ENCODE measurements at regions not wholly inside any gene's neighbourhood (a gene's known extent, or its start where the extent isn't known, plus 50 kb on each side); places are given as distances from the start of the nearest gene placed in this dataset.

- DNase-seq (ENCODE audit: low spot score): no peak
Measured at GRCh38 chr2:205937211-205937610, 148.8 kb downstream of the INO80D start.

- no peak for DNase-seq (ENCODE audit: low spot score)
Measured at GRCh38 chr2:205936446-205936845, 149.5 kb downstream of the INO80D start.

DNA sequence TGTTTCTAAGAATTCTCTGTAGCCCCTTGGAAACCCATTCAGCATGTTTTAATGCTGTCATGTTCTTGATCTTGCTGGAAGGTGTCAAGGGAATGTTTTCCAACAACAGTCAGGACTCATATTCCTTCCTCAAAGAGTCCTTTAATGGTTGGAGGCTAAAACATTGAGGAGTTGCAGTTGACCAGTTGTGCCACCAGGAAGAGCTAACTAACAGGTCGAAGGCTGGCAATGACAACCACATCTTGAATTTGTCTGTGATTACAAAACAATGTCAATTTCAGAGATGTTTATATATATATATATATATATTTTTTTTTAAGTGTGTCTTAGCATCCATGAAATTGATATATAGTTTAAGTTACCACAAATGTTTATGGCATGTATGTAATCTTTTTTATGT is 151.5 kb downstream of the INO80D start:
- DNase-seq (ENCODE audit: low spot score): no peak

DNA sequence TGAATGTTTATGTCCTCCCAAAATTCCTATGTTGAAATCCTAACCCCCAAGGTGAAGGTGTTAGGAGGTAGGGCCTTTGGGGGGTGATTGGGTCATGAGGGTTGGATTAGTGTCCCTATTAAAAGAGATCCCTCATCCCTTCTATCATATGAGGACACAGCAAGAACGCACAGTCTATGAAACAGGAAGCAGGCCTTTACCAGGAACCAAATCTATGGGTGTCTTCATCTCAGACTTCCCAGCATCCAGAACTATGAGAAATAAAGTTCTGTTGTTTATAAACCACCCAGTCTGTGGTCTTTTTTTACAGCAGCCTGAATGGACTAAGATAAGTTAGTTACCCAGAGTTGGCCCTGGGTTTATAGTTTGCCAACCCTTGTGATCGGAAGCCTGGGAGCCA is 153.1 kb downstream of the INO80D start:
- no peak for DNase-seq (ENCODE audit: low spot score)

- no peak for DNase-seq (ENCODE audit: low spot score)
Measured at GRCh38 chr2:205931388-205931787, 154.6 kb downstream of the INO80D start.

DNA sequence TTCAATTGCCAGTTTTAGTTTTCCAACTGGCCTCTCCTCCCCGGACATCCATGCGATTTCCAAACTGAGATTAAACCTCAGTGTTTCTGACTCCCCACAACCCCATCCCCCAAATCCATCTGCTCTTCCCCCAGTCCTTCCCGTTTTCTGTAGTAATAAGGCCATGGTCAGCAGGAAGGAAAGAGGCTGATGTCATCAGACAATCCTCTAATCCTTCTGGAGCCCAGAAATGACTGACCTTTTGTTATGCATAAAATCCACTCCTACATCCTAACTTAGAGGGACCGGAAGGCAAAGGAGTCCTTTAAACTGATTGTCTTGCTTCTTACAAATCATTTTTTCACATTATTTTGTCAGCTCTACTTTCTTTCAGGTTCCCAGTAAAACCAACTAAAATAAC is 155.8 kb downstream of the INO80D start:
- no peak for DNase-seq (ENCODE audit: low spot score)

GRCh38 chr2:205929246-205929942 is 156.6 kb downstream of the INO80D start:
- DNase-seq (ENCODE audit: low spot score): peak; percentile 54

DNA sequence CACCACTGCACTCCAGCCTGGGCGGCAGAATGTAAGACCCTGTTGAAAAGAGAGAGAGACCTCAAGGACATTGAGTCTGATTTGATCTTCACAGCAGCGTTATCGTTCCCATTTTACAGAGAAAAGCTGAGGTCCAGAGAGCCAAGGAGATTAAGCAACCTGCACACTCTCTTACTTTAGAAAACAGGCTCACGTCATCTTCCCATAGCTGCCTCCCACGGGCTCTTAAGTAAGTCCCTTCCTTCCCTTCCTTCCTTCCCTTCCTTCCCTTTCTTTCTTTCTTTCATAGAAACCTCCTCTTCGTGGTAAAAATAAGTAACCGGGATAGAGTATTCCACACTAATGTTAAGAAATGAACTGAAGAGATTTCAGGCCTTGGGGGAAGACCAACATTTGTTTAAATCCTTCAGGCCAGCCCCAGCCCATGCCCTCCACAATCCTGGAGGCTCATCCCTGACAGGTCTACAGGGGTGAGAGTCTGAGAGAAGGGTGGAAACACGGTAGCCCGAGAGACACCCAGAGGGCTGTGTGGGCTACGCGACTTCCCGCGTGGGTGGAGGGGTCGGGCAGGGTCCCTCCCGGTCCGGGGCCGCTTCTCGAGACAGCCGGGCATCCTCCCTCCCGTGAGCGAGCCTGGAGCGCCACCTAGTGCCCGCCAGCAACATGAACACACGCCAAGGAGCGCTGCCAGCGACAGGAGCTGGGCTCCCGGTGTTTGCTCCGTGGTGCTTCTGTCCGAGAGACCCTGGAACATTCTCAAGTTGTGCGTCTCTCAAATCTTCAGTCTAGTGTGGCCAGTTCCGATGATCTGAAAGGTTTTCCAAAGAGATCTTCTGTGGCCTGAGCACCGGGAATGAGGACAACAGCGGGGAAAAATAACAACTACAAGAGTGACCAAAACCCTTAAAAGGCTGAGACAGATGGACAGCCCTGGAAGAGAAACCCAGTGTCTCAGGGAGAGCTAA is 160.3 kb downstream of the INO80D start:
- peak; percentile 67 for DNase-seq (ENCODE audit: low spot score)

DNA sequence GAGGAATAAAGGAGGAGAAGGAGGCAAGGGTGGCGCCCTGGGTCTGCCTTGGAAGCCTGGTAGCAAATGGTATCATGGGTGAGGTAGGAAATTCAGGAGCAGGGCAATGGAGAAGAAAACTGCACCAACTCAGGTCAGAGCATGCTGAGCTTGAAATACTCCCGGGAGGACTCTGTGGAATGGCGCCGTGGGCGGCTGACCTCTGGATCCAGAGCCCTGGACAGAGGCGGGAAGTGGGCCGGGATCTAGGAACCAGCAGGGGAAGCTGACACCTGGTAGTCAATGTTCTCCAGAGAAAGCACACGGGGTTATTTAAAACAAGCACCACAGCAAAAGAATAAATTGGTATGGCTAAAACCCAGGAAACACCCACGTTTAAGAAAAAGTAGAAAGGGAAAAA is 161.3 kb downstream of the INO80D start:
- DNase-seq (ENCODE audit: low spot score): no peak

- no peak for DNase-seq (ENCODE audit: low spot score)
Measured at GRCh38 chr2:205915130-205915524, 170.8 kb downstream of the INO80D start.

DNA sequence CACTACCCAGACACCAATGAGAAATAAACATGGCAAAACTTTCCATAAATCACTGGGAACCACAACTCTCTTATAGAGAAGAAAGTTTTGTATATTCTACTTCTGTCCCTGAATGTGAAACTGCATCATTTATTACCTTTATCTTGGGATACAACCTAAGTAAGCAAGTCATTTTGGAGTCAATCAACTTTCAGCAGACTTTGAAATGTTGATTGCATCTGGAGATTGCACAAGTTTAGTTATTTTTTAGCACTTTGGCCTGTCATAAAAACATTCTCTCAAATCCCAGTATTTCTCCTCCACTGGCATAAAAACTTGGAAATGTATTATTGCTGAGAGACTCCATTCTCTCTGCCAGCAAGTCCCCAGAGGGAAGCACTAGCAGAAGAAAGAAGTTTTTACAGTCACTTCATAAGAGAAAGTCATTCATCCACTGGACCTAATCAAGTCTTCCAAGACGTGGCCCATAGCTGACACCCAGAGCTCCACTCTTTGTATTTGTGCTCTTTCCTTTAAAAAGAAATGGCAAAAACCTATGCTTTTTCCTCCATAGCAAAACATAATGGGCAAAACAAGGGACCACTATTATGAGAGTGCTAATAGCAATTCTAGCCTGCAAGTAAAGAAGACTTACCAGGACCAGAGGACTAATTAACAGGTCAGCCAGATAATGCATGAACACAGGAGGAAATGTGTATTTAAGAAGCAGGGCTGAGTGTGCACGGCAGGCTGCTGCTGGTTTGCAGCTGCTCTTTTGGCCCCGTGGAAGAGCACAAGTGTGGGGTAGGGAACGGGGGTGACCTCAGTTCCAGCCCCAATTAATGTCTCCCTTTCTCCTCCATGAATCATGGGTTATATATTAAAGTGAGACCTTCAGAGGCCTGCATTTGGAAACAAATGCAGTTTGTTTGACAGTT is 171.5 kb downstream of the INO80D start:
- no peak for DNase-seq (ENCODE audit: low spot score)

- DNase-seq (ENCODE audit: low spot score): no peak
Measured at GRCh38 chr2:205913668-205914067, 172.3 kb downstream of the INO80D start.

- DNase-seq (ENCODE audit: low spot score): no peak
Measured at GRCh38 chr2:205911306-205911705, 174.7 kb downstream of the INO80D start.

DNA sequence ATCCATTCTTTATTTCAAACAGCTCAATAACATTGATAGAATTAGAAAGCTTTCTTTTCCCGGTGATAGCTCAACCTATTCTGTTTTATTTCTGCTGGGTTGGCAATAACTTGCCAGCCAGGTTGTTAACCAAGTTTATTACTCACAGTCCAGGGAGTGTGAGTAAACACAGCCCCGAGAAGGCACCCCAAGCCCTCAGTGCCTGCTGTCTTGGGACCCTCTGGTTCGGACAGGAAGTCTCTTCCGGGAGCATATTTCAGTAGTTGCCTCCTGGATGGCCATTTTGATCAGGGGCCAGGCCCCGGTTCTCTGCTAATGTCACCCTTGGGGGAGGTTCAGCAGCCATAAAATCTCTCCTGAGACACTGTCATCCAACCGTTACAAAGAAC is 176.8 kb downstream of the INO80D start:
- no peak for DNase-seq (ENCODE audit: low spot score)

- no peak for DNase-seq (ENCODE audit: low spot score)
Measured at GRCh38 chr2:205908212-205909183, 177.5 kb downstream of the INO80D start.

DNA sequence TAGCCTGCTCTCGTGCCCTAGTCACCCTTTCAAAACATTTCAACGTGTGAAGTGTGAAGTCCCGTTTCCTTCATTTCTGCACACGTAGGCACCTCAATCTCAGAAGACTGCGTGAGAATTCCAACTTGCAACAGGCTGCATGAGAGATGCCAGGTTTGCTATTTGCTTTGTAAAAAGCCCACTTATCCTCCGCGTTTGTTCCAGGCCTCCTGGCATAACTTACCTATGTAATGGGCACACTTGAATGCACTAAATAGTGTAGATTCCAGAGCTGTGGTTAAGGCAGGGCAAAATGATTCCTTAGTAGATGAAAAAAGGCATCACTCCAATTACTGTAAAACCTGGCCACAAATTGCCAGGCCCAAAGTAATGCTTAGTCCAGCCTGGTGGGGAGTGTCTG is 179.6 kb downstream of the INO80D start:
- no peak for DNase-seq (ENCODE audit: low spot score)

- DNase-seq (ENCODE audit: low spot score): no peak
Measured at GRCh38 chr2:205905576-205905975, 180.4 kb downstream of the INO80D start.

DNA sequence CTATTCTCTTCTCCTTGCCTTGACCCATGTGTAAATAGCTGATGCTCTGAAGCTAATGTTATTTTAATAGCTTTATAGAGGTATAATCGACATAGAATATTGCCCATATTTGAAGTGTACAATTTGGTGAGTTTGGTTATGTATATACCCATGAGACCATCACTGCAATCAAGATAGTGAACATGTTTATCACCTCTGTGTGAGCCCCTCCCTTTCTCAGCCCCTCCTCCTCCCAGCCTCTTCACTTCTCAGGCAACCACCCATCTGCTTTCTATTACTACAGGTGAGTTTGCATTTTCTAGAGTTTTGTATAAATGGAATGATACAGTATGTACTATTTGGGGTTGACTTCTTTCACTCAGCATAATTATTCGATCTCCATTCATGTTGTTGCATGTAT is 181.1 kb downstream of the INO80D start:
- no peak for DNase-seq (ENCODE audit: low spot score)

DNA sequence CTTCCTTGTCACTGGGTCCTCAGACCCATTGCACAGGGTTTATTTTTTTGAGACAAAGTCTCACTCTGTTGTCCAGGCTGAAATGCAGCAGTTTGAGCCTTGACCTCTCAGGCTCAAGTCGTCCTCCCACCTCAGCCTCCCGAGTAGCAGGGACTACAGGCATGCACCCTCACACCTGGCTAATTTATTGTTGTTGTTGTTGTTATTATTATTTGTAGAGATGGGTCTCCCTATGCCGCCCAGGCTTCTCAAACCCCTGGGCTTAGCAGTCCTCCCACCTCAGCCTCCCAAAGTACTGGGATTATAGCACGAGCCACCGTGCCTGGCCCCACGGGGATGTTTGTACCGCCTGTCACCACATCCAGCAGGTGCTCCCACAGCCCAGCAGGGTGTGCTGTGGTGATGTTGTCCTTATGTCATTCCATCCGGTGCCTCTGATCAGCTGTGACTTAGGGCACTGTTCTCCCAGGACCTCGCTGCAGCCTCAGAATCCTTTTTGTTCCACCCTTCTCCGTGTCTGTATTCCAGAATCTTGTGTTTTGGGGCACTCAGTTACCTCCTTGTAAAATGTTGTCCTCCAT is 182.3 kb downstream of the INO80D start:
- DNase-seq (ENCODE audit: low spot score): peak; percentile 42

DNA sequence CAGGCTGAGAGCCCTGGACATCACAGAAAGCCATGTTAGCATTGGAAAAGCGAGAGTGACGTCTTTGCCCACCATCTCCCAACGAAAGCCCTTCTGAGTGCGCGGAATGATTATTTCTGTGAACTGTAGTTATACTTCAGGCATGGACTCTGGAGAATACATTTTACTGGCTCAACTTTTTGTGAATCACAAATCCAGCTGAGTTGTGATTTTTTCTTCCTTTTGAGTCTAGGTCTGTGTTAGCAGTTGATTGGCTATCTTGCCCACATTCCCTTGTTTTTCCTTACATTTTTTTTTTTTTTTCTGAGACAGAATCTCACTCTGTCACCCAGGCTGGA is 183.1 kb downstream of the INO80D start:
- no peak for DNase-seq (ENCODE audit: low spot score)
